ENCODE measurements at regions not wholly inside any gene's neighbourhood (a gene's known extent, or its start where the extent isn't known, plus 50 kb on each side); places are given as distances from the start of the nearest gene placed in this dataset.

- no peak for TF ChIP-seq CTCF (IDR thresholded peaks at IDR 0.05 in 2 of 3, conservative IDR thresholded peaks at IDR 0.05 in 1 of 3; ENCODE audit: borderline replicate concordance in 1 of 3, insufficient read depth in 1 of 3, low read depth in 2 of 3, low read length in 2 of 3)
- TF ChIP-seq EZH2 (IDR thresholded peaks at IDR 0.05): no peak
- TF ChIP-seq POLR2A (IDR thresholded peaks at IDR 0.05; ENCODE audit: borderline replicate concordance, extremely low read depth, insufficient read depth, insufficient read length): no peak
- TF ChIP-seq CBX3 (IDR thresholded peaks at IDR 0.05; ENCODE audit: low read depth): no peak
Measured at GRCh38 chr9:27943501-27943900, 370.2 kb upstream of the C9orf72 start.
